ENCODE measurements at regions not wholly inside any gene's neighbourhood (a gene's known extent, or its start where the extent isn't known, plus 50 kb on each side); places are given as distances from the start of the nearest gene placed in this dataset.

DNA sequence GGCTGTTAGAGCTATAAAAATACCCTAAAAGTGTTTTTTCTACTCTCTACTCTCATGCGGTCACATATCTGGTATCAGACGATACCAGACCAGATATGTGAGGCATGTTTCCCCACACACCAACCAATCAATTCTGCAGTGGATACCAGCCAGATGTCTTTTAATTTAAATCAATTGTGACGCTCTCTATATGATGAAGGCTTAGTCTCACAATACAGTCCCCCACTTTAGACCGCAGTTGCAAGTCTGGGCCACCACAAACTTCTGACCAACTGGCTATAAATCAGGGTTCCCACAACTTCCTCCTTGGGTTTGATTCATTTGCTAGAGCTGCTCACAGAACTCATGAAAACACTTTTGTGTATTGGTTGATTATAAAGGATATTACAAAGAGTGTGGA lies 586.1 kb upstream of the ZP4 start:
- Histone ChIP-seq H3K9me3 (replicated peaks; ENCODE audit: control insufficient read depth, insufficient read depth, low read depth, low read length) (no peaks in the 10 kb centered on the region; the same call in 1 of the 2 replicates), H3K9me1 (ENCODE audit: control insufficient read depth, insufficient read depth, low read length) (no peaks in the 10 kb centered on the region), H3K36me3 (ENCODE audit: control insufficient read depth, insufficient read depth, low read length) (no peaks in the 10 kb centered on the region), H3K4me2 (ENCODE audit: insufficient read depth, low read length) (no peak overlapping the region), H3K4me1 (replicated peaks in 1 of 2; ENCODE audit: control insufficient read depth in 2 of 2, insufficient read depth in 2 of 2, low read length in 2 of 2) (no peaks in the 10 kb centered on the region), H3K79me2 (ENCODE audit: control insufficient read depth, insufficient read depth, low read length) (no peaks in the 10 kb centered on the region), H3K4me3 (no peak overlapping the region), H2AFZ (ENCODE audit: low read depth, low read length) (no peak overlapping the region), H3K27me3 (ENCODE audit: control insufficient read depth in 2 of 2, insufficient read depth in 2 of 2, low read length in 2 of 2) (no peaks in the 10 kb centered on the region), H4K20me1 (replicated peaks; ENCODE audit: control insufficient read depth, insufficient read depth, low read length) (no peaks in the 10 kb centered on the region), H3K9ac (ENCODE audit: insufficient read depth in 1 of 2, low read depth in 2 of 2, low read length in 2 of 2) (no peak overlapping the region), H3K27ac (ENCODE audit: extremely low read depth, low read depth, low read length) (no peak overlapping the region)
- DNase-seq (ENCODE audit: extremely low read depth in 1 of 4, low spot score in 3 of 4) (no peak), ATAC-seq (no peak), FAIRE-seq (no peak)
- 17% methylated on average over 4 of the region's 4 CpGs for WGBS (ENCODE audit: insufficient coverage, low coverage, missing lambda C conversion rate)
- POLR2A ChIA-PET: interaction anchor here (0.8 kb wide), 1 partner anchor 394 kb away, joined by 3 read pairs; no protein-coding TSS in a partner anchor
- BruUV-seq (replicated peaks): no TSS peak
- no peak for TF ChIP-seq TCFL5 (CRISPR knock-in tag; conservative IDR thresholded peaks at IDR 0.05)
- no peak for TF ChIP-seq ZNF124 (CRISPR knock-in tag; IDR thresholded peaks at IDR 0.05)
- in situ Hi-C loops (cut with MboI) (no loop called here), intact Hi-C loops (cut with micrococcal nuclease) (no loop called here)
- CTCF ChIA-PET (ENCODE audit: low intra/inter-chr PET ratio): no interaction called here

DNA sequence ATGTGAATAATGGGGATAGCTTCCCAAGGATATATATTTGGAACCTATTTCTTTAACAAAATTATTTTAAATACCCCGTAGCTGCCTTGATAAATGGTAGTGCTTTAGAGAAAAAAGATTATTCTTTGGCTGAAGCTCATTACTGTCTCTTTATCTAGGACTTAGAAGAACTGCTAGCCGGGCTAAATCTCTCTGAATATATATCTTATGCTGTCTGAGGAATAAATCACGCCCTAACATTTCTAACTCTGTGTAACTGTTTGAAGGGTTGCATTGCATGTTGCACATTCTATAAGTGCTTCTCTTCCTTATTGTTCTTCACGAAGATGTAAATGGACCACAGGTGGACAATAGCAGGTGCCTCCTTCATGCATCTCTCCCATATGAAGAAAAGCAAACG lies 585.0 kb upstream of the ZP4 start:
- Histone ChIP-seq H3K79me2 (ENCODE audit: control insufficient read depth, insufficient read depth, low read length) (no peaks in the 10 kb centered on the region), H3K9ac (ENCODE audit: insufficient read depth in 1 of 2, low read depth in 2 of 2, low read length in 2 of 2) (no peak overlapping the region), H4K20me1 (replicated peaks; ENCODE audit: control insufficient read depth, insufficient read depth, low read length) (no peaks in the 10 kb centered on the region), H3K4me3 (no peak overlapping the region), H3K4me1 (replicated peaks in 1 of 2; ENCODE audit: control insufficient read depth in 2 of 2, insufficient read depth in 2 of 2, low read length in 2 of 2) (no peaks in the 10 kb centered on the region), H3K9me3 (replicated peaks; ENCODE audit: control insufficient read depth, insufficient read depth, low read depth, low read length) (no peaks in the 10 kb centered on the region; the same call in 1 of the 2 replicates), H3K27ac (ENCODE audit: extremely low read depth, low read depth, low read length) (no peak overlapping the region), H2AFZ (ENCODE audit: low read depth, low read length) (no peak overlapping the region), H3K36me3 (ENCODE audit: control insufficient read depth, insufficient read depth, low read length) (no peaks in the 10 kb centered on the region), H3K4me2 (ENCODE audit: insufficient read depth, low read length) (no peak overlapping the region), H3K9me1 (ENCODE audit: control insufficient read depth, insufficient read depth, low read length) (no peaks in the 10 kb centered on the region), H3K27me3 (ENCODE audit: control insufficient read depth in 2 of 2, insufficient read depth in 2 of 2, low read length in 2 of 2) (no peaks in the 10 kb centered on the region)
- no TSS peak for BruUV-seq (replicated peaks)
- WGBS (ENCODE audit: insufficient coverage, low coverage, missing lambda C conversion rate): 1% methylated on average over 5 of the region's 5 CpGs
- DNase-seq (ENCODE audit: extremely low read depth in 1 of 4, low spot score in 3 of 4) (no peak), ATAC-seq (no peak), FAIRE-seq (no peak)
- in situ Hi-C loops (cut with MboI) (no loop called here), intact Hi-C loops (cut with micrococcal nuclease) (no loop called here)
- POLR2A ChIA-PET: no interaction called here
- CTCF ChIA-PET (ENCODE audit: low intra/inter-chr PET ratio): no interaction called here
- no peak for TF ChIP-seq ZKSCAN1 (IDR thresholded peaks at IDR 0.05; ENCODE audit: low read depth, low read length)
- TF ChIP-seq COPS2 (conservative IDR thresholded peaks at IDR 0.05): no peak
- TF ChIP-seq, protein P1, sequence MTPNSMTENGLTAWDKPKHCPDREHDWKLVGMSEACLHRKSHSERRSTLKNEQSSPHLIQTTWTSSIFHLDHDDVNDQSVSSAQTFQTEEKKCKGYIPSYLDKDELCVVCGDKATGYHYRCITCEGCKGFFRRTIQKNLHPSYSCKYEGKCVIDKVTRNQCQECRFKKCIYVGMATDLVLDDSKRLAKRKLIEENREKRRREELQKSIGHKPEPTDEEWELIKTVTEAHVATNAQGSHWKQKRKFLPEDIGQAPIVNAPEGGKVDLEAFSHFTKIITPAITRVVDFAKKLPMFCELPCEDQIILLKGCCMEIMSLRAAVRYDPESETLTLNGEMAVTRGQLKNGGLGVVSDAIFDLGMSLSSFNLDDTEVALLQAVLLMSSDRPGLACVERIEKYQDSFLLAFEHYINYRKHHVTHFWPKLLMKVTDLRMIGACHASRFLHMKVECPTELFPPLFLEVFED (CRISPR knock-in tag; conservative IDR thresholded peaks at IDR 0.05): no peak
- TF ChIP-seq, protein P2, sequence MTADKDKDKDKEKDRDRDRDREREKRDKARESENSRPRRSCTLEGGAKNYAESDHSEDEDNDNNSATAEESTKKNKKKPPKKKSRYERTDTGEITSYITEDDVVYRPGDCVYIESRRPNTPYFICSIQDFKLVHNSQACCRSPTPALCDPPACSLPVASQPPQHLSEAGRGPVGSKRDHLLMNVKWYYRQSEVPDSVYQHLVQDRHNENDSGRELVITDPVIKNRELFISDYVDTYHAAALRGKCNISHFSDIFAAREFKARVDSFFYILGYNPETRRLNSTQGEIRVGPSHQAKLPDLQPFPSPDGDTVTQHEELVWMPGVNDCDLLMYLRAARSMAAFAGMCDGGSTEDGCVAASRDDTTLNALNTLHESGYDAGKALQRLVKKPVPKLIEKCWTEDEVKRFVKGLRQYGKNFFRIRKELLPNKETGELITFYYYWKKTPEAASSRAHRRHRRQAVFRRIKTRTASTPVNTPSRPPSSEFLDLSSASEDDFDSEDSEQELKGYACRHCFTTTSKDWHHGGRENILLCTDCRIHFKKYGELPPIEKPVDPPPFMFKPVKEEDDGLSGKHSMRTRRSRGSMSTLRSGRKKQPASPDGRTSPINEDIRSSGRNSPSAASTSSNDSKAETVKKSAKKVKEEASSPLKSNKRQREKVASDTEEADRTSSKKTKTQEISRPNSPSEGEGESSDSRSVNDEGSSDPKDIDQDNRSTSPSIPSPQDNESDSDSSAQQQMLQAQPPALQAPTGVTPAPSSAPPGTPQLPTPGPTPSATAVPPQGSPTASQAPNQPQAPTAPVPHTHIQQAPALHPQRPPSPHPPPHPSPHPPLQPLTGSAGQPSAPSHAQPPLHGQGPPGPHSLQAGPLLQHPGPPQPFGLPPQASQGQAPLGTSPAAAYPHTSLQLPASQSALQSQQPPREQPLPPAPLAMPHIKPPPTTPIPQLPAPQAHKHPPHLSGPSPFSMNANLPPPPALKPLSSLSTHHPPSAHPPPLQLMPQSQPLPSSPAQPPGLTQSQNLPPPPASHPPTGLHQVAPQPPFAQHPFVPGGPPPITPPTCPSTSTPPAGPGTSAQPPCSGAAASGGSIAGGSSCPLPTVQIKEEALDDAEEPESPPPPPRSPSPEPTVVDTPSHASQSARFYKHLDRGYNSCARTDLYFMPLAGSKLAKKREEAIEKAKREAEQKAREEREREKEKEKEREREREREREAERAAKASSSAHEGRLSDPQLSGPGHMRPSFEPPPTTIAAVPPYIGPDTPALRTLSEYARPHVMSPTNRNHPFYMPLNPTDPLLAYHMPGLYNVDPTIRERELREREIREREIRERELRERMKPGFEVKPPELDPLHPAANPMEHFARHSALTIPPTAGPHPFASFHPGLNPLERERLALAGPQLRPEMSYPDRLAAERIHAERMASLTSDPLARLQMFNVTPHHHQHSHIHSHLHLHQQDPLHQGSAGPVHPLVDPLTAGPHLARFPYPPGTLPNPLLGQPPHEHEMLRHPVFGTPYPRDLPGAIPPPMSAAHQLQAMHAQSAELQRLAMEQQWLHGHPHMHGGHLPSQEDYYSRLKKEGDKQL (CRISPR knock-in tag; IDR thresholded peaks at IDR 0.05; ENCODE audit: borderline replicate concordance): no peak
- TF ChIP-seq, protein P3, sequence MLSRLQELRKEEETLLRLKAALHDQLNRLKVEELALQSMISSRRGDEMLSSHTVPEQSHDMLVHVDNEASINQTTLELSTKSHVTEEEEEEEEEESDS (CRISPR knock-in tag; IDR thresholded peaks at IDR 0.05): no peak
- no peak for TF ChIP-seq GTF2F1 (IDR thresholded peaks at IDR 0.05; ENCODE audit: low read depth, low read length)
- no peak for TF ChIP-seq XRCC4 (IDR thresholded peaks at IDR 0.05; ENCODE audit: extremely low read depth, insufficient read depth, insufficient read length)
- no peak for TF ChIP-seq POLR2G (IDR thresholded peaks at IDR 0.05; ENCODE audit: low read depth, low read length)
- TF ChIP-seq HNRNPUL1 (IDR thresholded peaks at IDR 0.05; ENCODE audit: low read length): no peak

All from K562 (cell line).